WTC11 (cell line): ENCODE measurements at regions not wholly inside any gene's neighbourhood (a gene's known extent, or its start where the extent isn't known, plus 50 kb on each side); places are given as distances from the start of the nearest gene placed in this dataset.

Experiments used
- ATAC-seq: fragments of 200-7000 bp; cut with Tn5 transposase; 2 replicates; pipeline ENCODE4 v1.10.0; 2021; ENCODE audit warnings: mild to moderate bottlenecking, moderate library complexity
- CTCF ChIA-PET: fragments of 300-600 bp; sonication (Branson Sonifier 250); formaldehyde crosslinking; loops from one replicate; lab custom pipeline; 2021; ENCODE audit warnings: antibody characterized with exemption; lab: Charles Lee
- POLR2A ChIA-PET: fragments of 350-600 bp; sonication (Branson Sonifier 250); formaldehyde crosslinking; loops from one replicate; lab custom pipeline; 2021; ENCODE audit warnings: antibody characterized with exemption; lab: Charles Lee
- DNase-seq: peaks from one replicate; pipeline ENCODE4 v3.0.0; 2021; ENCODE audit warnings: low spot score
- H3K27ac Mint-ChIP-seq: 2 replicates; pipeline ENCODE4 v1.8.0; 2021; ENCODE audit warnings: mixed read lengths
- H3K27me3 Mint-ChIP-seq: 2 replicates; pipeline ENCODE4 v1.8.0; 2021; ENCODE audit warnings: low read depth, mild to moderate bottlenecking, moderate library complexity, mixed read lengths
- H3K36me3 Mint-ChIP-seq: 2 replicates; pipeline ENCODE4 v1.8.0; 2021; ENCODE audit warnings: mixed read lengths
- H3K4me1 Mint-ChIP-seq: 2 replicates; pipeline ENCODE4 v1.8.0; 2022; ENCODE audit warnings: mixed read lengths
- H3K4me3 Mint-ChIP-seq: 2 replicates; pipeline ENCODE4 v1.8.0; 2021; ENCODE audit warnings: mild to moderate bottlenecking, moderate library complexity, mixed read lengths
- H3K9me3 Mint-ChIP-seq: 2 replicates; pipeline ENCODE4 v1.8.0; 2021; ENCODE audit warnings: mixed read lengths
- CREM ChIP-seq: sonication (generic); formaldehyde crosslinking; IDR thresholded peaks from 2 replicates; pipeline ENCODE4 v1.8.1; 2022; ENCODE audit warnings: mild to moderate bottlenecking, missing genetic modification reagents, moderate library complexity
- ELF4 ChIP-seq: sonication (generic); formaldehyde crosslinking; IDR thresholded peaks from 2 replicates; pipeline ENCODE4 v1.8.1; 2022; ENCODE audit warnings: low read depth, mild to moderate bottlenecking, moderate library complexity, missing genetic modification reagents
- GRHL2 ChIP-seq: fragments of 250-450 bp; sonication (Bioruptor Pico); IDR thresholded peaks from 2 replicates; pipeline ENCODE4 v1.8.0; 2022; ENCODE audit warnings: mild to moderate bottlenecking, moderate library complexity; ENCODE audit not compliant: insufficient replicate concordance, severe bottlenecking
- HMGA2 ChIP-seq: fragments of 250-450 bp; sonication (Bioruptor Pico); IDR thresholded peaks from 2 replicates; pipeline ENCODE4 v1.4.0; 2021; ENCODE audit warnings: mild to moderate bottlenecking, moderate library complexity
- JAZF1 ChIP-seq: fragments of 250-450 bp; sonication (Bioruptor Pico); IDR thresholded peaks from 2 replicates; pipeline ENCODE4 v1.9.0; 2021; ENCODE audit warnings: moderate library complexity, mild to moderate bottlenecking, inconsistent platforms
- NR1H2 ChIP-seq: sonication (generic); formaldehyde crosslinking; IDR thresholded peaks from 2 replicates; pipeline ENCODE4 v1.9.0; 2021; ENCODE audit warnings: mild to moderate bottlenecking, moderate library complexity, missing genetic modification reagents
- NR2C2 ChIP-seq: sonication (generic); formaldehyde crosslinking; IDR thresholded peaks from 2 replicates; pipeline ENCODE4 v1.8.0; 2022; ENCODE audit warnings: mild to moderate bottlenecking, missing genetic modification reagents
- SOX15 ChIP-seq: fragments of 250-450 bp; sonication (Bioruptor Pico); IDR thresholded peaks from 2 replicates; pipeline ENCODE4 v1.9.0; 2021; ENCODE audit warnings: mild to moderate bottlenecking
- TCF7 ChIP-seq: sonication (generic); formaldehyde crosslinking; IDR thresholded peaks from 2 replicates; pipeline ENCODE4 v1.8.0; 2022; ENCODE audit warnings: mild to moderate bottlenecking, low read depth, missing genetic modification reagents, moderate library complexity
- ZNF263 ChIP-seq: sonication (generic); formaldehyde crosslinking; IDR thresholded peaks from 2 replicates; pipeline ENCODE4 v1.8.1; 2022; ENCODE audit warnings: low read depth, mild to moderate bottlenecking, moderate library complexity, missing genetic modification reagents
- TF ChIP-seq, protein P1 (sequence below): fragments of 200-600 bp; IDR thresholded peaks from 2 replicates; pipeline ENCODE4 v1.8.0; 2022; ENCODE audit warnings: antibody characterized with exemption
- TF ChIP-seq, protein P2 (sequence below): sonication (generic); formaldehyde crosslinking; IDR thresholded peaks from 2 replicates; pipeline ENCODE4 v1.8.1; 2023; ENCODE audit warnings: mild to moderate bottlenecking, missing genetic modification reagents
- TF ChIP-seq, protein P3 (sequence below): sonication (generic); formaldehyde crosslinking; IDR thresholded peaks from 2 replicates; pipeline ENCODE4 v1.8.1; 2022; ENCODE audit warnings: missing genetic modification reagents, borderline replicate concordance
- TF ChIP-seq, protein P4 (sequence below): sonication (generic); formaldehyde crosslinking; IDR thresholded peaks from 2 replicates; pipeline ENCODE4 v1.8.1; 2022; ENCODE audit warnings: mild to moderate bottlenecking, missing genetic modification reagents, moderate library complexity, borderline replicate concordance
- TF ChIP-seq, protein P5 (sequence below): fragments of 250-450 bp; sonication (Bioruptor Pico); IDR thresholded peaks from 2 replicates; pipeline ENCODE4 v1.9.0; 2021; ENCODE audit warnings: mild to moderate bottlenecking
- TF ChIP-seq, protein P6 (sequence below): sonication (generic); formaldehyde crosslinking; conservative IDR thresholded peaks from 2 replicates; pipeline ENCODE4 v1.8.1; 2022; ENCODE audit warnings: mild to moderate bottlenecking, missing genetic modification reagents
- TF ChIP-seq, protein P7 (sequence below): sonication (generic); formaldehyde crosslinking; IDR thresholded peaks from 2 replicates; pipeline ENCODE4 v1.8.1; 2022; ENCODE audit warnings: mild to moderate bottlenecking, moderate library complexity, missing genetic modification reagents

DNA sequence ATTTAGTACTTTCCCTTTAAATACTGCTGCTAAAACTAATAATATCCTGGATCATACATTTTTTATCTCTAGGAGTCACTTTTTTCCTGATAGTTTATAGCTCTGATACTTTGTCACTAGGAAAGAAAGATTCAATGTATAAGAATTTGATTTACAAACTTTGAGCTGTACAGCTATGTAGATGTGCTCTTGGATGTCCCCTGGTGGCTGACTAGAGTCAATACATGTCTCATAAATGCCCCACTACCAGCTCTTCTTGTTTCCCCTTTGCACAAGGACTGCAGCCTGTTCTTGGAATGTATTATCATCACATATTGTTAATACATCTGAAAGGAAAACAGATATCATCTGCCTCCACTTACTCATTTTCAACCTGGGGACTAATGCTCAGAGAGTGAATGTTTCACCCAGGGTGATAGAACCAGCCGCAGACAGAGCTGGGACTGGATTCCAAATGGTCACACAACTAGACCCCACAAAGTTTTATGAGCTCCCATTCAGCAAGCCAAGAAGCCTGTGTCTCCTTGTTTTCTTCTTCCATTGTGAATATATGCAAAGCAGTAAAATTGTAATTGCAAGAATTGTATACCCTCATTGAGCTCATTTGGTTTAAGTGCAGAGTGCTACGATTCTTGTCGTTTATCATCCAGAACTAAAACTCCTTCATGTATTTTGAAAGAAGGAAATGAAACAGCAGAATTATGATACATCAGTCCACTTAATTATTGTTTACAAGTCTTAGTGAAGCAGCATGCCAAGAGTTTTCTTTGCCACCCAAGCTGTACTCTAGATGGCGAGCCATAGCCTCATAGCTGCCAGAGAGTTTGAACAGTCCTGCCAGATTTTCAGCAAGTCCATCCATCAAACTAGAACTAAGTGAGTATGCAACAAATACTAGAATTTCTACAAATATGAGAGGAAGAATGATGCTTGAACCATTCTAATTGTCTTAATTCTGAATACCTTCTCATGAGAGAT, 261.6 kb upstream of the LMCD1 start:
- Mint-ChIP-seq H3K36me3 (peaks cover 16% of the 10 kb centered on the region), H3K4me3 (no peak overlapping the region), H3K4me1 (peaks cover 26% of the 10 kb centered on the region), H3K27me3 (no peaks in the 10 kb centered on the region), H3K9me3 (peaks cover 26% of the 10 kb centered on the region), H3K27ac (no peak overlapping the region)
- ATAC-seq (peak; percentile 95), DNase-seq (peak; percentile 22)
- POLR2A ChIA-PET = no interaction called here
- CTCF ChIA-PET = interaction anchor here (0.7 to 2.7 kb wide), 49 partner anchors 9 to 908 kb away, joined by 3 to 36 read pairs (median 5); partner anchors contain the start of gene LMCD1
- TF ChIP-seq TCF7 (CRISPR knock-in tag) = no peak
- TF ChIP-seq, protein P1, sequence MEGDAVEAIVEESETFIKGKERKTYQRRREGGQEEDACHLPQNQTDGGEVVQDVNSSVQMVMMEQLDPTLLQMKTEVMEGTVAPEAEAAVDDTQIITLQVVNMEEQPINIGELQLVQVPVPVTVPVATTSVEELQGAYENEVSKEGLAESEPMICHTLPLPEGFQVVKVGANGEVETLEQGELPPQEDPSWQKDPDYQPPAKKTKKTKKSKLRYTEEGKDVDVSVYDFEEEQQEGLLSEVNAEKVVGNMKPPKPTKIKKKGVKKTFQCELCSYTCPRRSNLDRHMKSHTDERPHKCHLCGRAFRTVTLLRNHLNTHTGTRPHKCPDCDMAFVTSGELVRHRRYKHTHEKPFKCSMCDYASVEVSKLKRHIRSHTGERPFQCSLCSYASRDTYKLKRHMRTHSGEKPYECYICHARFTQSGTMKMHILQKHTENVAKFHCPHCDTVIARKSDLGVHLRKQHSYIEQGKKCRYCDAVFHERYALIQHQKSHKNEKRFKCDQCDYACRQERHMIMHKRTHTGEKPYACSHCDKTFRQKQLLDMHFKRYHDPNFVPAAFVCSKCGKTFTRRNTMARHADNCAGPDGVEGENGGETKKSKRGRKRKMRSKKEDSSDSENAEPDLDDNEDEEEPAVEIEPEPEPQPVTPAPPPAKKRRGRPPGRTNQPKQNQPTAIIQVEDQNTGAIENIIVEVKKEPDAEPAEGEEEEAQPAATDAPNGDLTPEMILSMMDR = peak; percentile 86

DNA sequence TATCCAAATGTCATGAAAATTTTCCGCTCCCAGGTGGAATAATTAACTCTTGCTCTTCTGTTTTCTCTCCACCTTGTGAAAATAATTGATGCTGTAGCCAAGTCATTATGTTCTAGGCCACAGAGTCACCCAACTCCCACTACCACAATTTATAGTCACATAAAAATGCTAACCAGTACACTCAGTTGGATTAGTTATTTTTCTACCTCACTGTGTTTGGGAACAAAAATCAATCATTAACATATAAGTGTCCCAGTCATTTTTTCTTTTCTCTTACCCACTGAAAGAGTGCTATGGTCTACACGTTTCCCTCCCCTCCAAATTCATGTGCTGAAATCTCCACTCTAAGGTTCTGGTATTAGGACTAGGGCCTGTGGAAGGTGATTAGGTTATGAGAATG, 255.6 kb upstream of the LMCD1 start:
- ChIA-PET CTCF (no interaction called here), POLR2A (no interaction called here)
- Mint-ChIP-seq H3K4me1 (peaks cover 22% of the 10 kb centered on the region), H3K36me3 (peaks cover 16% of the 10 kb centered on the region), H3K9me3 (peaks cover 44% of the 10 kb centered on the region), H3K27me3 (no peaks in the 10 kb centered on the region), H3K4me3 (no peak overlapping the region), H3K27ac (no peak overlapping the region)
- no peak for ATAC-seq
- DNase-seq = no peak
- TF ChIP-seq NR1H2 (CRISPR knock-in tag) (no peak), SOX15 (CRISPR knock-in tag) (no peak), CREM (CRISPR knock-in tag) (no peak), ELF4 (CRISPR knock-in tag) (no peak), ZNF263 (CRISPR knock-in tag) (no peak), GRHL2 (CRISPR knock-in tag) (no peak), HMGA2 (CRISPR knock-in tag) (no peak), JAZF1 (no peak), NR2C2 (CRISPR knock-in tag) (no peak)
- TF ChIP-seq, protein P2, sequence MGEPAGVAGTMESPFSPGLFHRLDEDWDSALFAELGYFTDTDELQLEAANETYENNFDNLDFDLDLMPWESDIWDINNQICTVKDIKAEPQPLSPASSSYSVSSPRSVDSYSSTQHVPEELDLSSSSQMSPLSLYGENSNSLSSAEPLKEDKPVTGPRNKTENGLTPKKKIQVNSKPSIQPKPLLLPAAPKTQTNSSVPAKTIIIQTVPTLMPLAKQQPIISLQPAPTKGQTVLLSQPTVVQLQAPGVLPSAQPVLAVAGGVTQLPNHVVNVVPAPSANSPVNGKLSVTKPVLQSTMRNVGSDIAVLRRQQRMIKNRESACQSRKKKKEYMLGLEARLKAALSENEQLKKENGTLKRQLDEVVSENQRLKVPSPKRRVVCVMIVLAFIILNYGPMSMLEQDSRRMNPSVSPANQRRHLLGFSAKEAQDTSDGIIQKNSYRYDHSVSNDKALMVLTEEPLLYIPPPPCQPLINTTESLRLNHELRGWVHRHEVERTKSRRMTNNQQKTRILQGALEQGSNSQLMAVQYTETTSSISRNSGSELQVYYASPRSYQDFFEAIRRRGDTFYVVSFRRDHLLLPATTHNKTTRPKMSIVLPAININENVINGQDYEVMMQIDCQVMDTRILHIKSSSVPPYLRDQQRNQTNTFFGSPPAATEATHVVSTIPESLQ (CRISPR knock-in tag) = no peak
- TF ChIP-seq, protein P3, sequence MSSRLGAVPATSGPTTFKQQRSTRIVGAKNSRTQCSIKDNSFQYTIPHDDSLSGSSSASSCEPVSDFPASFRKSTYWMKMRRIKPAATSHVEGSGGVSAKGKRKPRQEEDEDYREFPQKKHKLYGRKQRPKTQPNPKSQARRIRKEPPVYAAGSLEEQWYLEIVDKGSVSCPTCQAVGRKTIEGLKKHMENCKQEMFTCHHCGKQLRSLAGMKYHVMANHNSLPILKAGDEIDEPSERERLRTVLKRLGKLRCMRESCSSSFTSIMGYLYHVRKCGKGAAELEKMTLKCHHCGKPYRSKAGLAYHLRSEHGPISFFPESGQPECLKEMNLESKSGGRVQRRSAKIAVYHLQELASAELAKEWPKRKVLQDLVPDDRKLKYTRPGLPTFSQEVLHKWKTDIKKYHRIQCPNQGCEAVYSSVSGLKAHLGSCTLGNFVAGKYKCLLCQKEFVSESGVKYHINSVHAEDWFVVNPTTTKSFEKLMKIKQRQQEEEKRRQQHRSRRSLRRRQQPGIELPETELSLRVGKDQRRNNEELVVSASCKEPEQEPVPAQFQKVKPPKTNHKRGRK (CRISPR knock-in tag) = no peak
- TF ChIP-seq, protein P4, sequence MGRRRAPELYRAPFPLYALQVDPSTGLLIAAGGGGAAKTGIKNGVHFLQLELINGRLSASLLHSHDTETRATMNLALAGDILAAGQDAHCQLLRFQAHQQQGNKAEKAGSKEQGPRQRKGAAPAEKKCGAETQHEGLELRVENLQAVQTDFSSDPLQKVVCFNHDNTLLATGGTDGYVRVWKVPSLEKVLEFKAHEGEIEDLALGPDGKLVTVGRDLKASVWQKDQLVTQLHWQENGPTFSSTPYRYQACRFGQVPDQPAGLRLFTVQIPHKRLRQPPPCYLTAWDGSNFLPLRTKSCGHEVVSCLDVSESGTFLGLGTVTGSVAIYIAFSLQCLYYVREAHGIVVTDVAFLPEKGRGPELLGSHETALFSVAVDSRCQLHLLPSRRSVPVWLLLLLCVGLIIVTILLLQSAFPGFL (CRISPR knock-in tag) = no peak
- TF ChIP-seq, protein P5, sequence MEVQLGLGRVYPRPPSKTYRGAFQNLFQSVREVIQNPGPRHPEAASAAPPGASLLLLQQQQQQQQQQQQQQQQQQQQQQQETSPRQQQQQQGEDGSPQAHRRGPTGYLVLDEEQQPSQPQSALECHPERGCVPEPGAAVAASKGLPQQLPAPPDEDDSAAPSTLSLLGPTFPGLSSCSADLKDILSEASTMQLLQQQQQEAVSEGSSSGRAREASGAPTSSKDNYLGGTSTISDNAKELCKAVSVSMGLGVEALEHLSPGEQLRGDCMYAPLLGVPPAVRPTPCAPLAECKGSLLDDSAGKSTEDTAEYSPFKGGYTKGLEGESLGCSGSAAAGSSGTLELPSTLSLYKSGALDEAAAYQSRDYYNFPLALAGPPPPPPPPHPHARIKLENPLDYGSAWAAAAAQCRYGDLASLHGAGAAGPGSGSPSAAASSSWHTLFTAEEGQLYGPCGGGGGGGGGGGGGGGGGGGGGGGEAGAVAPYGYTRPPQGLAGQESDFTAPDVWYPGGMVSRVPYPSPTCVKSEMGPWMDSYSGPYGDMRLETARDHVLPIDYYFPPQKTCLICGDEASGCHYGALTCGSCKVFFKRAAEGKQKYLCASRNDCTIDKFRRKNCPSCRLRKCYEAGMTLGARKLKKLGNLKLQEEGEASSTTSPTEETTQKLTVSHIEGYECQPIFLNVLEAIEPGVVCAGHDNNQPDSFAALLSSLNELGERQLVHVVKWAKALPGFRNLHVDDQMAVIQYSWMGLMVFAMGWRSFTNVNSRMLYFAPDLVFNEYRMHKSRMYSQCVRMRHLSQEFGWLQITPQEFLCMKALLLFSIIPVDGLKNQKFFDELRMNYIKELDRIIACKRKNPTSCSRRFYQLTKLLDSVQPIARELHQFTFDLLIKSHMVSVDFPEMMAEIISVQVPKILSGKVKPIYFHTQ = no peak
- TF ChIP-seq, protein P6, sequence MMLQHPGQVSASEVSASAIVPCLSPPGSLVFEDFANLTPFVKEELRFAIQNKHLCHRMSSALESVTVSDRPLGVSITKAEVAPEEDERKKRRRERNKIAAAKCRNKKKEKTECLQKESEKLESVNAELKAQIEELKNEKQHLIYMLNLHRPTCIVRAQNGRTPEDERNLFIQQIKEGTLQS = no peak
- TF ChIP-seq, protein P7, sequence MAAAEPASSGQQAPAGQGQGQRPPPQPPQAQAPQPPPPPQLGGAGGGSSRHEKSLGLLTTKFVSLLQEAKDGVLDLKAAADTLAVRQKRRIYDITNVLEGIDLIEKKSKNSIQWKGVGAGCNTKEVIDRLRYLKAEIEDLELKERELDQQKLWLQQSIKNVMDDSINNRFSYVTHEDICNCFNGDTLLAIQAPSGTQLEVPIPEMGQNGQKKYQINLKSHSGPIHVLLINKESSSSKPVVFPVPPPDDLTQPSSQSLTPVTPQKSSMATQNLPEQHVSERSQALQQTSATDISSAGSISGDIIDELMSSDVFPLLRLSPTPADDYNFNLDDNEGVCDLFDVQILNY (CRISPR knock-in tag) = no peak
